Adrenal gland (tissue), 5 donors: ENCODE measurements at regions not wholly inside any gene's neighbourhood (a gene's known extent, or its start where the extent isn't known, plus 50 kb on each side); places are given as distances from the start of the nearest gene placed in this dataset.

Experiments
- CTCF ChIP-seq, 6 experiments: fragments of 450-650 bp in 4 of 6; fragments of 200-600 bp in 2 of 6; sonication (generic) in 1 of 6; IDR thresholded peaks; 1 replicate in 5 of 6; 2 replicates in 1 of 6; pipeline versions ENCODE4 v1.5.1 to v1.8.0; 2016 to 2021; ENCODE audit warnings: antibody characterized with exemption in 6 of 6, mild to moderate bottlenecking in 2 of 6, moderate library complexity in 1 of 6
- POLR2A ChIP-seq, 2 donors: fragments of 450-650 bp; IDR thresholded peaks; one replicate each; pipeline ENCODE4 v1.6.1; 2017; ENCODE audit warnings: antibody characterized with exemption in 2 of 2, mild to moderate bottlenecking in 2 of 2, moderate library complexity in 1 of 2
- donor health status: DM: no; HTN: no; CAD: no.

- no peak for TF ChIP-seq CTCF (IDR thresholded peaks at IDR 0.05)
- no peak for TF ChIP-seq POLR2A (IDR thresholded peaks at IDR 0.05)
Measured at GRCh38 chr3:72636969-72637597, 211.2 kb downstream of the SHQ1 start.
